NCI-H1417 treated with DMSO at 0.1 percent for 48 hours (cell line): ENCODE measurements at regions not wholly inside any gene's neighbourhood (a gene's known extent, or its start where the extent isn't known, plus 50 kb on each side); places are given as distances from the start of the nearest gene placed in this dataset.
"Not testable (repeated sequence)": the region's sequence is repeated elsewhere in the genome, so short reads cannot be mapped to it uniquely, and the experiment has no call there.

Source experiments
- DNase-seq: peaks from one replicate; lab custom pipeline; 2025; lab: John Stamatoyannopoulos, UW

GRCh38 chr6:130557481-130558112 lies 191.8 kb downstream of the TMEM200A start:
- DNase-seq, result peak; percentile 87

GRCh38 chr6:130558131-130558530 lies 192.3 kb downstream of the TMEM200A start:
- DNase-seq, result no peak

GRCh38 chr6:130559166-130559565 lies 193.3 kb downstream of the TMEM200A start:
- DNase-seq, result no peak

- no peak for DNase-seq
These were observed 194.4 kb downstream of the TMEM200A start for GRCh38 chr6:130560231-130560630.

GRCh38 chr6:130561159-130561558 lies 195.3 kb downstream of the TMEM200A start:
- not testable (repeated sequence) for DNase-seq

GRCh38 chr6:130565696-130566095 lies 199.9 kb downstream of the TMEM200A start:
- no peak for DNase-seq

- DNase-seq, result no peak
These were observed 208.3 kb downstream of the TMEM200A start for GRCh38 chr6:130574146-130574545.

- DNase-seq, result no peak
These were observed 209.7 kb downstream of the TMEM200A start for GRCh38 chr6:130575557-130575956.

- no peak for DNase-seq
These were observed 210.2 kb downstream of the TMEM200A start for GRCh38 chr6:130575971-130576370.

GRCh38 chr6:130577178-130577919 lies 211.5 kb downstream of the TMEM200A start:
- DNase-seq, result no peak

GRCh38 chr6:130578713-130579112 lies 212.9 kb downstream of the TMEM200A start:
- DNase-seq, result no peak

- no peak for DNase-seq
These were observed 217.5 kb downstream of the TMEM200A start for GRCh38 chr6:130583268-130583667.

GRCh38 chr6:130585587-130585986 lies 219.8 kb downstream of the TMEM200A start:
- no peak for DNase-seq

- DNase-seq, result no peak
These were observed 222.1 kb downstream of the TMEM200A start for GRCh38 chr6:130587778-130588520.

GRCh38 chr6:130593200-130593599 lies 227.4 kb downstream of the TMEM200A start:
- no peak for DNase-seq

- no peak for DNase-seq
These were observed 228.1 kb downstream of the TMEM200A start for GRCh38 chr6:130593948-130594347.

- DNase-seq, result no peak
These were observed 228.9 kb upstream of the SMLR1 start for GRCh38 chr6:130598021-130598989.

- DNase-seq, result no peak
These were observed 226.3 kb upstream of the SMLR1 start for GRCh38 chr6:130600880-130601341.

- no peak for DNase-seq
These were observed 224.9 kb upstream of the SMLR1 start for GRCh38 chr6:130602151-130602770.

GRCh38 chr6:130603391-130603790 lies 223.8 kb upstream of the SMLR1 start:
- no peak for DNase-seq

GRCh38 chr6:130604841-130605399 lies 222.3 kb upstream of the SMLR1 start:
- DNase-seq, result no peak
